ENCODE measurements at regions not wholly inside any gene's neighbourhood (a gene's known extent, or its start where the extent isn't known, plus 50 kb on each side); places are given as distances from the start of the nearest gene placed in this dataset.

GRCh38 chr17:77697480-77698400, 260.8 kb upstream of the TNRC6C start:
- H3K4me2 ChIP-seq (ENCODE audit: low read depth, low read length, poor library complexity, severe bottlenecking), result no peak overlapping the region
- no peaks in the 10 kb centered on the region for H3K9me2 ChIP-seq (replicated peaks; ENCODE audit: insufficient read depth, low read length)
- H3K9me3 ChIP-seq (ENCODE audit: insufficient read depth, low read length), result no peaks in the 10 kb centered on the region
- H3K27ac ChIP-seq (ENCODE audit: low read depth, low read length), result no peak overlapping the region
- no peaks in the 10 kb centered on the region for H3K79me2 ChIP-seq (ENCODE audit: insufficient read depth, low read length)
- no peaks in the 10 kb centered on the region for H3F3A ChIP-seq (ENCODE audit: insufficient read depth)
- H4K20me1 ChIP-seq (ENCODE audit: low read depth, low read length), result no peaks in the 10 kb centered on the region
- H2AFZ ChIP-seq (ENCODE audit: low read depth, low read length, severe bottlenecking), result no peak overlapping the region
- H3K27me3 ChIP-seq (ENCODE audit: low read length), result no peaks in the 10 kb centered on the region
- H3K9ac ChIP-seq (ENCODE audit: low read length), result no peak overlapping the region
- H3K36me3 ChIP-seq (ENCODE audit: low read length), result no peaks in the 10 kb centered on the region
- TF ChIP-seq EZH2phosphoT487 (conservative IDR thresholded peaks at IDR 0.05; ENCODE audit: low read length), result no peak
- TF ChIP-seq CTCF (IDR thresholded peaks at IDR 0.05; ENCODE audit: insufficient read depth, low read length, poor library complexity, severe bottlenecking), result no peak
- no peak overlapping the region for H3K4me3 ChIP-seq (ENCODE audit: insufficient read depth, low read length, poor library complexity, severe bottlenecking)

DNA sequence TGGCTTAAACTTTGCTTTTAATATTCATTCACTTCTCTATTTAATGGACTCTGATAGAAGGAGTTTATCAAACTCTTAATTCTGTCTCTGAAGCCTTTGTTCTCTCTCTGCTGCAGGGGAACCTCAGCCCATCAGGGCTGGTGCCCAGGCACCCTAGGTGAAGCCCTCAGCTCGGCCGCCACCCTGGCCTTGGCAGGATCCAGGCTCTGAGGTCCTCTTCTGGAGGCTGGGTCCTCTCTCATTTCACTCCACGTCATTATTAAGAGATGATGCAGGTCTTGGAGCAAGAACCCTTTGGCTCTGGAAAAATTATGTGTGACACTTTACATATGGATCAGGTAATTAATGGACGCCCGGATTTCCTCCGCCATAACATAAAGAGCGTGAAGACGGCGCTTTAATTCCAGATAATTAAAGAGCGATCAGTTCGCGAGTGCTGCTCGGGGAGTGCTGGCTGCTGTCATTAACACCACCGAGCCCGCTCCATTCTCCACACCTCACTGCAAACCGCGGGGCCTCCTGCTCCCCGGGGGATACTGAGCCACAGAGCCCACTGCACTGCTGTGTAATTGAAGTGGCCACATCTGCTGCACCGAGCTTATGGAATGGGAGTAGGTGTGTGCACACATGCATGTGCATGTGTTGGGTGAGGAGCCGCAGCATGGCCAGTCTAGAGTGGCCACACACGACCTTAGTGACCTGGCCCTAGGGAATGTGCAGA, 259.4 kb upstream of the TNRC6C start:
- H3K9ac ChIP-seq (ENCODE audit: low read length), result no peak overlapping the region
- no peaks in the 10 kb centered on the region for H3F3A ChIP-seq (ENCODE audit: insufficient read depth)
- H2AFZ ChIP-seq (ENCODE audit: low read depth, low read length, severe bottlenecking), result no peak overlapping the region
- no peaks in the 10 kb centered on the region for H3K9me2 ChIP-seq (replicated peaks; ENCODE audit: insufficient read depth, low read length)
- H3K36me3 ChIP-seq (ENCODE audit: low read length), result no peaks in the 10 kb centered on the region
- no peak overlapping the region for H3K4me2 ChIP-seq (ENCODE audit: low read depth, low read length, poor library complexity, severe bottlenecking)
- no peak overlapping the region for H3K4me3 ChIP-seq (ENCODE audit: insufficient read depth, low read length, poor library complexity, severe bottlenecking)
- H3K27me3 ChIP-seq (ENCODE audit: low read length), result no peaks in the 10 kb centered on the region
- no peaks in the 10 kb centered on the region for H4K20me1 ChIP-seq (ENCODE audit: low read depth, low read length)
- no peak overlapping the region for H3K27ac ChIP-seq (ENCODE audit: low read depth, low read length)
- H3K79me2 ChIP-seq (ENCODE audit: insufficient read depth, low read length), result no peaks in the 10 kb centered on the region
- TF ChIP-seq CTCF (IDR thresholded peaks at IDR 0.05; ENCODE audit: insufficient read depth, low read length, poor library complexity, severe bottlenecking) (no peak), EZH2phosphoT487 (conservative IDR thresholded peaks at IDR 0.05; ENCODE audit: low read length) (no peak)
- H3K9me3 ChIP-seq (ENCODE audit: insufficient read depth, low read length), result peaks cover 8% of the 10 kb centered on the region; the same call in 1 of the 2 replicates

DNA sequence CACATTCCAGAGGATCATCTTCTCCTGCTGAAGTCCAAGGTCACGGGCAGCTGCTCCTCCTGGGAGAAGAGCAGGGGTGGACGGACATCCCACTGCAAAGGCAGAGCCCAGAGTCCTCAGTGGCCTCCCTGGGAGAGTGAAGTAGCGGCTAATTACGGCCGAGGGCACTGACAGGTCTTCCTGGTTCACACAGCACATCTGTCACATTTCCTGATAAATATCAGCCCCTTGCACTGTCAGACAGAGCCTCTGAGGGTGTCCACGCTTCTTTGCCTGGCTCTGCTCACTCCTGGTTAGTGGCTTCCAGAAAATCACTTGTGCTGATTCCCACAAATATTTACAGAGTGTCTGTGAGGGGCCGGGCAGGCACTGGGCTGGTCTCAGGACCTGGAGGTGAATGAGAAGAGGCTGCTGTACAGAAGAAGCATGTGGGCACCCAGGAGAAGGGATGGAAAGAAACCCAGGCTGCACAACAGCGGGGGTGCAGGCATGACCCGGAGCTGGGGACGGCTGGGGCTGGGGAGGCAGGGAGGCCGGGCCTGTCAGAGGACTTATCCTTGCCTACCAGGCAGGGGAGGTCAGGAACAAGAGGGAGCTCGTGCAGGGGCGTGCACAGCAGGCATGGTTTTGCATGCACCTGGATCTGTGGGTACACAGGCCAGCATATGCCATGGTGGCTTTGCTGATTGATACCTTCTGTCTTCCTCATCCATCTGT, 258.2 kb upstream of the TNRC6C start:
- Histone ChIP-seq H3K27ac (ENCODE audit: low read depth, low read length) (no peak overlapping the region), H3K79me2 (ENCODE audit: insufficient read depth, low read length) (no peaks in the 10 kb centered on the region), H3K9me3 (ENCODE audit: insufficient read depth, low read length) (peaks cover 10% of the 10 kb centered on the region; the same call in 1 of the 2 replicates), H3K4me3 (ENCODE audit: insufficient read depth, low read length, poor library complexity, severe bottlenecking) (no peak overlapping the region), H4K20me1 (ENCODE audit: low read depth, low read length) (no peaks in the 10 kb centered on the region), H3K36me3 (ENCODE audit: low read length) (no peaks in the 10 kb centered on the region), H3F3A (ENCODE audit: insufficient read depth) (no peaks in the 10 kb centered on the region), H2AFZ (ENCODE audit: low read depth, low read length, severe bottlenecking) (no peak overlapping the region), H3K27me3 (ENCODE audit: low read length) (no peaks in the 10 kb centered on the region), H3K9me2 (replicated peaks; ENCODE audit: insufficient read depth, low read length) (no peaks in the 10 kb centered on the region), H3K4me2 (ENCODE audit: low read depth, low read length, poor library complexity, severe bottlenecking) (no peak overlapping the region), H3K9ac (ENCODE audit: low read length) (no peak overlapping the region)
- TF ChIP-seq EZH2phosphoT487 (conservative IDR thresholded peaks at IDR 0.05; ENCODE audit: low read length) (no peak), CTCF (IDR thresholded peaks at IDR 0.05; ENCODE audit: insufficient read depth, low read length, poor library complexity, severe bottlenecking) (no peak)
